ENCODE measurements at regions not wholly inside any gene's neighbourhood (a gene's known extent, or its start where the extent isn't known, plus 50 kb on each side); places are given as distances from the start of the nearest gene placed in this dataset.

DNA sequence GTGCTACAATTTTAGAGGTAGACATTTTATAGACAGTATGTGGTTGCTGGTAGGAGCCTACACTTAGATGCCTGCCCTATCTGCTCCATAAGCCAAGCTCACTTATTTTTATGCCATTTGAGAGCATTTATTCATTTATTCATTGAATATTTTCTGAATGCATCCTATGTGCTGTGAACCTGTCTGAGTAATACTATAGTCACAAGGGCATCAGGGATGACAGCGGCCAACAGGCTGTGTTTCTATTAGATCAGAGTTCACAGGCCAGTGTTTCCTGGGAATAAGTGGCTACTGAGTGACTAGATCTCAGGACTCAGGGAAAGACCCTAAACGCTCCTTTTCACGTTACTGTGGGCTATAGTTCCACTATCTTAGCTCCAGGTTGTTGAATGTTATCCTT lies 235.2 kb upstream of the MSX2 start:
- TF ChIP-seq, protein P1, sequence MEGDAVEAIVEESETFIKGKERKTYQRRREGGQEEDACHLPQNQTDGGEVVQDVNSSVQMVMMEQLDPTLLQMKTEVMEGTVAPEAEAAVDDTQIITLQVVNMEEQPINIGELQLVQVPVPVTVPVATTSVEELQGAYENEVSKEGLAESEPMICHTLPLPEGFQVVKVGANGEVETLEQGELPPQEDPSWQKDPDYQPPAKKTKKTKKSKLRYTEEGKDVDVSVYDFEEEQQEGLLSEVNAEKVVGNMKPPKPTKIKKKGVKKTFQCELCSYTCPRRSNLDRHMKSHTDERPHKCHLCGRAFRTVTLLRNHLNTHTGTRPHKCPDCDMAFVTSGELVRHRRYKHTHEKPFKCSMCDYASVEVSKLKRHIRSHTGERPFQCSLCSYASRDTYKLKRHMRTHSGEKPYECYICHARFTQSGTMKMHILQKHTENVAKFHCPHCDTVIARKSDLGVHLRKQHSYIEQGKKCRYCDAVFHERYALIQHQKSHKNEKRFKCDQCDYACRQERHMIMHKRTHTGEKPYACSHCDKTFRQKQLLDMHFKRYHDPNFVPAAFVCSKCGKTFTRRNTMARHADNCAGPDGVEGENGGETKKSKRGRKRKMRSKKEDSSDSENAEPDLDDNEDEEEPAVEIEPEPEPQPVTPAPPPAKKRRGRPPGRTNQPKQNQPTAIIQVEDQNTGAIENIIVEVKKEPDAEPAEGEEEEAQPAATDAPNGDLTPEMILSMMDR (IDR thresholded peaks at IDR 0.05; ENCODE audit: control extremely low read depth, extremely low read depth): no peak
- Histone ChIP-seq H3K4me1 (ENCODE audit: control insufficient read depth in 5 of 5, insufficient read depth in 5 of 5, low read length in 5 of 5) (peaks cover 0 to 1% (median 0%) of the 10 kb centered on the region in 5 donors), H3K4me3 (no peak overlapping the region), H3K27ac (ENCODE audit: low read depth in 1 of 2, low read length in 1 of 2) (no peak overlapping the region), H3K36me3 (ENCODE audit: control insufficient read depth in 4 of 4, insufficient read depth in 4 of 4, low read length in 4 of 4) (no peaks in the 10 kb centered on the region), H3K9me3 (ENCODE audit: control insufficient read depth in 4 of 4, insufficient read depth in 3 of 4, low read length in 3 of 4) (peaks cover 0 to 16% (median 0%) of the 10 kb centered on the region in 4 donors), H3K9ac (ENCODE audit: insufficient read depth in 1 of 2, low read length in 2 of 2) (no peak overlapping the region), H3K27me3 (ENCODE audit: control insufficient read depth in 3 of 3, insufficient read depth in 3 of 3, low read length in 2 of 3) (peaks cover 0 to 4% (median 0%) of the 10 kb centered on the region in 3 donors)
- no peak for ATAC-seq (ENCODE audit: insufficient read depth, low FRiP score)
- WGBS, 2 donors: 84 to 93% methylated on average over 3 of the region's 3 CpGs
- no peak for DNase-seq

- TF ChIP-seq, protein P1 (IDR thresholded peaks at IDR 0.05; ENCODE audit: control extremely low read depth, extremely low read depth): no peak
- WGBS, 2 donors: 81 to 90% methylated on average over 9 of the region's 9 CpGs
- no peaks in the 10 kb centered on the region for H3K36me3 ChIP-seq (ENCODE audit: control insufficient read depth in 4 of 4, insufficient read depth in 4 of 4, low read length in 4 of 4)
- H3K4me1 ChIP-seq (ENCODE audit: control insufficient read depth in 5 of 5, insufficient read depth in 5 of 5, low read length in 5 of 5): peaks cover 0 to 1% (median 0%) of the 10 kb centered on the region in 5 donors
- no peak for DNase-seq
- ATAC-seq (ENCODE audit: insufficient read depth, low FRiP score): no peak
- H3K9me3 ChIP-seq (ENCODE audit: control insufficient read depth in 4 of 4, insufficient read depth in 3 of 4, low read length in 3 of 4): peaks cover 0 to 14% (median 0%) of the 10 kb centered on the region in 4 donors
- H3K9ac ChIP-seq (ENCODE audit: insufficient read depth in 1 of 2, low read length in 2 of 2): no peak overlapping the region
- no peak overlapping the region for H3K4me3 ChIP-seq
- peaks cover 0 to 4% (median 0%) of the 10 kb centered on the region in 3 donors for H3K27me3 ChIP-seq (ENCODE audit: control insufficient read depth in 3 of 3, insufficient read depth in 3 of 3, low read length in 2 of 3)
- H3K27ac ChIP-seq (ENCODE audit: low read depth in 1 of 2, low read length in 1 of 2): no peak overlapping the region
Measured at GRCh38 chr5:174489920-174490597, 234.3 kb upstream of the MSX2 start.

GRCh38 chr5:174490728-174491127 lies 233.7 kb upstream of the MSX2 start:
- TF ChIP-seq, protein P1 (IDR thresholded peaks at IDR 0.05; ENCODE audit: control extremely low read depth, extremely low read depth): no peak
- ATAC-seq (ENCODE audit: insufficient read depth, low FRiP score): no peak
- Histone ChIP-seq H3K4me3 (no peak overlapping the region), H3K27me3 (ENCODE audit: control insufficient read depth in 3 of 3, insufficient read depth in 3 of 3, low read length in 2 of 3) (peaks cover 0 to 4% (median 0%) of the 10 kb centered on the region in 3 donors), H3K9ac (ENCODE audit: insufficient read depth in 1 of 2, low read length in 2 of 2) (no peak overlapping the region), H3K27ac (ENCODE audit: low read depth in 1 of 2, low read length in 1 of 2) (no peak overlapping the region), H3K4me1 (ENCODE audit: control insufficient read depth in 5 of 5, insufficient read depth in 5 of 5, low read length in 5 of 5) (peaks cover 0 to 1% (median 0%) of the 10 kb centered on the region in 5 donors), H3K9me3 (ENCODE audit: control insufficient read depth in 4 of 4, insufficient read depth in 3 of 4, low read length in 3 of 4) (peaks cover 0 to 14% (median 0%) of the 10 kb centered on the region in 4 donors), H3K36me3 (ENCODE audit: control insufficient read depth in 4 of 4, insufficient read depth in 4 of 4, low read length in 4 of 4) (no peaks in the 10 kb centered on the region)
- DNase-seq: no peak
- WGBS, 2 donors: 32 to 45% methylated on average over 4 of the region's 4 CpGs
